H9 (cell line): ENCODE measurements at regions not wholly inside any gene's neighbourhood (a gene's known extent, or its start where the extent isn't known, plus 50 kb on each side); places are given as distances from the start of the nearest gene placed in this dataset.

Experiments
- DNase-seq: peaks from one replicate; pipeline ENCODE4 v3.0.0-alpha.2; 2017
- H2AFZ ChIP-seq: one replicate; pipeline ENCODE4 v1.6.1; 2013; ENCODE audit warnings: mild to moderate bottlenecking, low read length, control low read depth, moderate library complexity
- H2AK5ac ChIP-seq: 2 replicates; pipeline ENCODE4 v1.6.1; 2013; ENCODE audit warnings: low read length, control low read depth, mixed read lengths; ENCODE audit not compliant: insufficient read length
- H2BK120ac ChIP-seq: one replicate; pipeline ENCODE4 v1.6.1; 2013; ENCODE audit warnings: low read depth, mild to moderate bottlenecking, low read length, control low read depth, inconsistent platforms; ENCODE audit not compliant: poor library complexity, severe bottlenecking
- H2BK12ac ChIP-seq: 2 replicates; pipeline ENCODE4 v1.6.1; 2013; ENCODE audit warnings: low read length, control low read depth, mixed read lengths, low read depth; ENCODE audit not compliant: insufficient read length
- H2BK15ac ChIP-seq: 2 replicates; pipeline ENCODE4 v1.6.1; 2013; ENCODE audit warnings: low read depth, low read length, control low read depth
- H2BK20ac ChIP-seq: one replicate; pipeline ENCODE4 v1.6.1; 2013; ENCODE audit warnings: low read depth, mild to moderate bottlenecking, low read length, control low read depth, inconsistent platforms; ENCODE audit not compliant: poor library complexity, severe bottlenecking
- H2BK5ac ChIP-seq: 2 replicates; pipeline ENCODE4 v1.6.1; 2013; ENCODE audit warnings: low read length, control low read depth, mixed read lengths; ENCODE audit not compliant: insufficient read length
- H3K14ac ChIP-seq: 2 replicates; pipeline ENCODE4 v1.6.1; 2013; ENCODE audit warnings: low read length, control low read depth; ENCODE audit not compliant: insufficient read depth
- H3K18ac ChIP-seq: 2 replicates; pipeline ENCODE4 v1.6.1; 2013; ENCODE audit warnings: low read depth, mild to moderate bottlenecking, mixed read lengths, low read length, control low read depth; ENCODE audit not compliant: insufficient read length
- H3K23ac ChIP-seq: 2 replicates; pipeline ENCODE4 v1.6.1; 2013; ENCODE audit warnings: low read length, control low read depth, mixed read lengths, low read depth; ENCODE audit not compliant: insufficient read length
- H3K23me2 ChIP-seq: 2 replicates; pipeline ENCODE4 v1.6.1; 2013; ENCODE audit warnings: low read depth, mild to moderate bottlenecking, mixed read lengths, low read length, control low read depth; ENCODE audit not compliant: insufficient read length, poor library complexity, severe bottlenecking
- H3K27ac ChIP-seq: 2 replicates; pipeline ENCODE4 v1.5.1; 2013; ENCODE audit warnings: low read length, control low read depth, mixed read lengths, low read depth; ENCODE audit not compliant: insufficient read length
- H3K27me3 ChIP-seq: 2 replicates; pipeline ENCODE4 v1.6.1; 2013; ENCODE audit warnings: low read length, control low read depth, inconsistent platforms; ENCODE audit not compliant: insufficient read depth
- H3K4ac ChIP-seq: 2 replicates; pipeline ENCODE4 v1.6.1; 2013; ENCODE audit warnings: low read depth, mild to moderate bottlenecking, control low read depth, inconsistent platforms, low read length, moderate library complexity
- H3K4me1 ChIP-seq: 2 replicates; pipeline ENCODE4 v1.6.1; 2013; ENCODE audit warnings: low read length, control low read depth, inconsistent platforms; ENCODE audit not compliant: insufficient read depth
- H3K4me2 ChIP-seq: 2 replicates; pipeline ENCODE4 v1.6.1; 2013; ENCODE audit warnings: low read length, control low read depth, mixed read lengths; ENCODE audit not compliant: insufficient read length, insufficient read depth
- H3K56ac ChIP-seq: 2 replicates; pipeline ENCODE4 v1.6.1; 2013; ENCODE audit warnings: low read depth, mild to moderate bottlenecking, mixed read lengths, low read length, control low read depth; ENCODE audit not compliant: insufficient read length
- H3K79me1 ChIP-seq: 2 replicates; pipeline ENCODE4 v1.6.1; 2013; ENCODE audit warnings: low read depth, mild to moderate bottlenecking, moderate library complexity, low read length, control low read depth, inconsistent platforms; ENCODE audit not compliant: insufficient read depth, poor library complexity, severe bottlenecking
- H3K79me2 ChIP-seq: 2 replicates; pipeline ENCODE4 v1.6.1; 2013; ENCODE audit warnings: low read length, control low read depth, inconsistent platforms; ENCODE audit not compliant: insufficient read depth
- H3K9ac ChIP-seq: 2 replicates; pipeline ENCODE4 v1.6.1; 2013; ENCODE audit warnings: low read length, control low read depth, mixed read lengths; ENCODE audit not compliant: insufficient read length; ENCODE audit errors: extremely low read depth
- H3K9me3 ChIP-seq: one replicate; pipeline ENCODE4 v1.6.1; 2013; ENCODE audit warnings: low read depth, low read length, inconsistent platforms; ENCODE audit not compliant: control insufficient read depth
- H3T11ph ChIP-seq: one replicate; pipeline ENCODE4 v1.6.1; 2013; ENCODE audit warnings: mild to moderate bottlenecking, low read length, control low read depth, inconsistent platforms
- H4K20me1 ChIP-seq: one replicate; pipeline ENCODE4 v1.6.1; 2013; ENCODE audit not compliant: control insufficient read depth, insufficient read length, insufficient read depth
- H4K5ac ChIP-seq: 2 replicates; pipeline ENCODE4 v1.6.1; 2013; ENCODE audit warnings: low read depth, mild to moderate bottlenecking, mixed read lengths, low read length, control low read depth; ENCODE audit not compliant: insufficient read length
- H4K8ac ChIP-seq: replicated peaks from 2 replicates; pipeline ENCODE4 v1.6.1; 2013; ENCODE audit warnings: low read length, control low read depth, mixed read lengths, low read depth; ENCODE audit not compliant: insufficient read length
- H4K91ac ChIP-seq: 2 replicates; pipeline ENCODE4 v1.6.1; 2013; ENCODE audit warnings: low read depth, mild to moderate bottlenecking, moderate library complexity, mixed read lengths, low read length, control low read depth; ENCODE audit not compliant: insufficient read length
- H3K27ac Mint-ChIP-seq, 3 experiments: 2 replicates in 2 of 3; 3 replicates in 1 of 3; pipeline ENCODE4 v1.8.0; 2020 to 2021; ENCODE audit warnings: mixed read lengths in 3 of 3, mild to moderate bottlenecking in 1 of 3, moderate library complexity in 1 of 3
- H3K27me3 Mint-ChIP-seq: 2 replicates; pipeline ENCODE4 v1.8.0; 2021; ENCODE audit warnings: low read depth, mild to moderate bottlenecking, moderate library complexity, mixed read lengths
- H3K36me3 Mint-ChIP-seq, 3 experiments: 2 replicates in 2 of 3; 3 replicates in 1 of 3; pipeline ENCODE4 v1.8.0; 2020 to 2021; ENCODE audit warnings: low read depth in 3 of 3, mixed read lengths in 3 of 3; ENCODE audit not compliant: insufficient read depth in 1 of 3
- H3K4me1 Mint-ChIP-seq, 2 experiments: 2 replicates each; pipeline ENCODE4 v1.8.0; 2020; ENCODE audit warnings: mixed read lengths in 2 of 2
- H3K4me3 Mint-ChIP-seq, 2 experiments: 2 replicates in 1 of 2; 3 replicates in 1 of 2; pipeline ENCODE4 v1.8.0; 2020 to 2021; ENCODE audit warnings: mild to moderate bottlenecking in 2 of 2, mixed read lengths in 2 of 2, moderate library complexity in 1 of 2
- H3K9me3 Mint-ChIP-seq, 2 experiments: 2 replicates in 1 of 2; 3 replicates in 1 of 2; pipeline ENCODE4 v1.8.0; 2020; ENCODE audit warnings: mild to moderate bottlenecking in 2 of 2, mixed read lengths in 2 of 2, moderate library complexity in 1 of 2
- WGBS: extraction: QIAGEN DNeasy Blood & Tissue Kit; methylation state at CpG from one replicate; pipeline ENCODE4 v1.1.7; 2013; ENCODE audit warnings: missing lambda C conversion rate, low lambda C conversion rate, mixed read lengths; ENCODE audit not compliant: insufficient read length; ENCODE audit errors: extremely low coverage; 5-methylcytosine and 5-hydroxymethylcytosine counted together
- TF ChIP-seq, protein P1 (sequence below): fragments of 200-600 bp; sonication (generic); conservative IDR thresholded peaks from 3 replicates; pipeline ENCODE4 v1.8.0; 2021; ENCODE audit warnings: antibody characterized with exemption, mild to moderate bottlenecking

DNA sequence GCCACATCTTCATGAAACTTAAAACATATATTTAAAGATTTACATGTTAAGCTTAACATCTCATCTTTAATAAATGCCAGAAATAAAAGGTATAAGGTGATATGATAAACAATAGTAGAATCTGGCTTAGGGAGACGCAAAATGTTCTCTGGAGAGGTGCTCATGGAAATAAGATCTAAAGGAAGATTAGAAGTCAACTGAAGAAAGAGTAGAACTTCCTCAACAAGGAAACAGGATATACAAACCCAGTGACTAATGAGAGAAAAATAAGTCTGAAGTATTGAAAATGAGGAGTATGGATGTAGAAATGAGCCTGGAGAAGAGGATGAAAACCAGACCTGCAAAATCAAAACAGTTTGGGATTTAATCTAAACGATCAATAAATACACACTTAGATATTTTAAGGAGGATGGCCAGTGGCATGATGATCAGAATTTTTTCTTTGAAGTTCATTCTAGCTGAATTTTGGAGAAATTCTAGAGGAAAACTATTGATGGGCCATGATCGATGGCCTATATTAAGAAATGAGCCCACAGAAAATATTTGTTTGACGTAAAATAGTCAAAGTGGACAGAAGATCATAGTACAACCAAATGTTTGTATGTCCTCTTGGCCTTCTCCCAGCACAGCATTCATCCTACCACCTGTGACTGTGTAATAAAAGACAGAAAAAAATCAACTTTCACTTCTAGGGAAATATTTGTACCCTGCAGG, 387.9 kb upstream of the PTBP2 start:
- Histone ChIP-seq H4K91ac (no peak overlapping the region), H4K5ac (no peak overlapping the region), H3K23ac (no peak overlapping the region), H3K4me1 (no peaks in the 10 kb centered on the region), H4K20me1 (no peaks in the 10 kb centered on the region), H3K79me2 (no peaks in the 10 kb centered on the region), H2AK5ac (no peak overlapping the region), H2BK12ac (no peak overlapping the region), H3K18ac (no peak overlapping the region), H3K4ac (no peak overlapping the region), H2BK20ac (no peak overlapping the region), H3K4me2 (no peak overlapping the region), H2BK5ac (no peak overlapping the region), H3K9ac (no peak overlapping the region), H2BK15ac (no peak overlapping the region), H3K14ac (no peak overlapping the region), H3K27me3 (no peaks in the 10 kb centered on the region), H2AFZ (no peak overlapping the region), H3K56ac (no peak overlapping the region), H4K8ac (no peak overlapping the region), H3T11ph (no peak overlapping the region), H3K79me1 (no peaks in the 10 kb centered on the region), H3K23me2 (no peaks in the 10 kb centered on the region), H3K27ac (no peak overlapping the region), H2BK120ac (no peak overlapping the region), H3K9me3 (no peaks in the 10 kb centered on the region)
- no peak overlapping the region for H3K4me3 Mint-ChIP-seq
- DNase-seq: no peak
- TF ChIP-seq, protein P1, sequence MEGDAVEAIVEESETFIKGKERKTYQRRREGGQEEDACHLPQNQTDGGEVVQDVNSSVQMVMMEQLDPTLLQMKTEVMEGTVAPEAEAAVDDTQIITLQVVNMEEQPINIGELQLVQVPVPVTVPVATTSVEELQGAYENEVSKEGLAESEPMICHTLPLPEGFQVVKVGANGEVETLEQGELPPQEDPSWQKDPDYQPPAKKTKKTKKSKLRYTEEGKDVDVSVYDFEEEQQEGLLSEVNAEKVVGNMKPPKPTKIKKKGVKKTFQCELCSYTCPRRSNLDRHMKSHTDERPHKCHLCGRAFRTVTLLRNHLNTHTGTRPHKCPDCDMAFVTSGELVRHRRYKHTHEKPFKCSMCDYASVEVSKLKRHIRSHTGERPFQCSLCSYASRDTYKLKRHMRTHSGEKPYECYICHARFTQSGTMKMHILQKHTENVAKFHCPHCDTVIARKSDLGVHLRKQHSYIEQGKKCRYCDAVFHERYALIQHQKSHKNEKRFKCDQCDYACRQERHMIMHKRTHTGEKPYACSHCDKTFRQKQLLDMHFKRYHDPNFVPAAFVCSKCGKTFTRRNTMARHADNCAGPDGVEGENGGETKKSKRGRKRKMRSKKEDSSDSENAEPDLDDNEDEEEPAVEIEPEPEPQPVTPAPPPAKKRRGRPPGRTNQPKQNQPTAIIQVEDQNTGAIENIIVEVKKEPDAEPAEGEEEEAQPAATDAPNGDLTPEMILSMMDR: no peak
- no peak overlapping the region for H3K27ac Mint-ChIP-seq
- peaks cover 0 to 8% (median 0%) of the 10 kb centered on the region in 3 experiments; a peak in 1 of 7 replicates for H3K36me3 Mint-ChIP-seq
- no peaks in the 10 kb centered on the region; a peak in 1 of 5 replicates for H3K9me3 Mint-ChIP-seq
- H3K4me1 Mint-ChIP-seq: 0 out of 4 replicates have a peak, but pooled peaks cover 0 to 2% of the 10 kb centered on the region in 2 experiments
- no CpG with 5 or more reads among the region's 4 CpGs for WGBS
- no peaks in the 10 kb centered on the region for H3K27me3 Mint-ChIP-seq
